Tibial artery (tissue), 4 donors: ENCODE measurements at regions not wholly inside any gene's neighbourhood (a gene's known extent, or its start where the extent isn't known, plus 50 kb on each side); places are given as distances from the start of the nearest gene placed in this dataset.

ENCODE experiments used
- DNase-seq, 2 donors: peaks; one replicate each; pipeline ENCODE4 v3.0.0-alpha.2; 2019
- H3K27ac ChIP-seq, 2 donors: fragments of 200-600 bp; sonication (generic) in 1 of 2; 1 replicate in 1 of 2; 2 replicates in 1 of 2; pipeline ENCODE4 v1.5.1; 2018 to 2019; ENCODE audit warnings: mild to moderate bottlenecking in 1 of 2
- H3K27me3 ChIP-seq, 2 donors: fragments of 200-600 bp; sonication (generic) in 1 of 2; one replicate each; pipeline versions ENCODE4 v1.5.1 to v1.6.0; 2016 to 2019
- H3K36me3 ChIP-seq, 3 donors: fragments of 200-600 bp; sonication (generic) in 2 of 3; one replicate each; pipeline ENCODE4 v1.5.1; 2016 to 2019; ENCODE audit warnings: mild to moderate bottlenecking in 2 of 3
- H3K4me1 ChIP-seq, 4 donors: fragments of 200-600 bp; sonication (generic) in 2 of 4; 1 replicate in 3 of 4; 2 replicates in 1 of 4; pipeline ENCODE4 v1.5.1; 2016 to 2019
- H3K4me3 ChIP-seq, 2 donors: fragments of 200-600 bp; sonication (generic) in 1 of 2; 1 replicate in 1 of 2; 2 replicates in 1 of 2; pipeline ENCODE4 v1.5.1; 2018 to 2019; ENCODE audit warnings: mild to moderate bottlenecking in 2 of 2
- H3K9me3 ChIP-seq, 3 donors: fragments of 200-600 bp; sonication (generic) in 1 of 3; one replicate each; pipeline ENCODE4 v1.5.1; 2016 to 2019
- CTCF ChIP-seq, 2 experiments: fragments of 200-600 bp in 1 of 2; fragments of 450-650 bp in 1 of 2; IDR thresholded peaks; one replicate each; pipeline ENCODE4 v1.5.1; 2017 to 2019; ENCODE audit warnings: antibody characterized with exemption in 2 of 2, mild to moderate bottlenecking in 1 of 2, moderate library complexity in 1 of 2
- intact Hi-C: fragments of 100-400 bp; cut with DNase I; formaldehyde crosslinking; loops from one replicate; pipeline ENCODE4 v1.15.0; 2023; ENCODE audit warnings: low total_unique reads

- Histone ChIP-seq H3K4me3 (no peak overlapping the region), H3K4me1 (no peaks in the 10 kb centered on the region), H3K27me3 (no peaks in the 10 kb centered on the region), H3K27ac (no peak overlapping the region), H3K9me3 (no peaks in the 10 kb centered on the region), H3K36me3 (no peaks in the 10 kb centered on the region)
- intact Hi-C loops: no loop called here
- no peak for TF ChIP-seq CTCF (IDR thresholded peaks at IDR 0.05)
- no peak for DNase-seq
These were observed 71.0 kb downstream of the ZC3H11B start for GRCh38 chr1:219541946-219542345.

- H3K27me3 ChIP-seq: no peaks in the 10 kb centered on the region
- intact Hi-C loops: no loop called here
- no peak for TF ChIP-seq CTCF (IDR thresholded peaks at IDR 0.05)
These were observed 73.2 kb downstream of the ZC3H11B start for GRCh38 chr1:219539645-219540254.

GRCh38 chr1:219538886-219539285, 74.0 kb downstream of the ZC3H11B start:
- Histone ChIP-seq H3K9me3 (no peaks in the 10 kb centered on the region), H3K4me3 (no peak overlapping the region), H3K36me3 (no peaks in the 10 kb centered on the region), H3K27ac (no peak overlapping the region), H3K27me3 (no peaks in the 10 kb centered on the region), H3K4me1 (no peaks in the 10 kb centered on the region)
- no peak for TF ChIP-seq CTCF (IDR thresholded peaks at IDR 0.05)
- DNase-seq: no peak
- intact Hi-C loops: no loop called here

More at GRCh38 chr1:219539645-219540254, 73.2 kb downstream of the ZC3H11B start:
- Histone ChIP-seq H3K4me1 (no peaks in the 10 kb centered on the region), H3K4me3 (no peak overlapping the region), H3K9me3 (no peaks in the 10 kb centered on the region), H3K36me3 (no peaks in the 10 kb centered on the region), H3K27ac (no peak overlapping the region)
- no peak for DNase-seq

- H3K36me3 ChIP-seq: no peaks in the 10 kb centered on the region
- H3K4me1 ChIP-seq: no peaks in the 10 kb centered on the region
- H3K9me3 ChIP-seq: no peaks in the 10 kb centered on the region
- no peak for TF ChIP-seq CTCF (IDR thresholded peaks at IDR 0.05)
- no peak overlapping the region for H3K27ac ChIP-seq
- H3K27me3 ChIP-seq: no peaks in the 10 kb centered on the region
- intact Hi-C loops: no loop called here
- no peak for DNase-seq
- no peak overlapping the region for H3K4me3 ChIP-seq
These were observed 75.7 kb downstream of the ZC3H11B start for GRCh38 chr1:219537223-219537631.

GRCh38 chr1:219536038-219536437, 76.9 kb downstream of the ZC3H11B start:
- H3K9me3 ChIP-seq: no peaks in the 10 kb centered on the region
- no peak overlapping the region for H3K27ac ChIP-seq
- intact Hi-C loops: no loop called here
- no peaks in the 10 kb centered on the region for H3K36me3 ChIP-seq
- no peak for TF ChIP-seq CTCF (IDR thresholded peaks at IDR 0.05)
- H3K4me3 ChIP-seq: no peak overlapping the region
- H3K4me1 ChIP-seq: no peaks in the 10 kb centered on the region
- no peak for DNase-seq
- no peaks in the 10 kb centered on the region for H3K27me3 ChIP-seq

GRCh38 chr1:219534991-219535390, 77.9 kb downstream of the ZC3H11B start:
- no peaks in the 10 kb centered on the region for H3K4me1 ChIP-seq
- DNase-seq: no peak
- TF ChIP-seq CTCF (IDR thresholded peaks at IDR 0.05): no peak
- H3K9me3 ChIP-seq: no peaks in the 10 kb centered on the region
- intact Hi-C loops: no loop called here
- no peak overlapping the region for H3K4me3 ChIP-seq
- no peaks in the 10 kb centered on the region for H3K27me3 ChIP-seq
- no peaks in the 10 kb centered on the region for H3K36me3 ChIP-seq
- no peak overlapping the region for H3K27ac ChIP-seq
